ENCODE measurements at regions not wholly inside any gene's neighbourhood (a gene's known extent, or its start where the extent isn't known, plus 50 kb on each side); places are given as distances from the start of the nearest gene placed in this dataset.

DNA sequence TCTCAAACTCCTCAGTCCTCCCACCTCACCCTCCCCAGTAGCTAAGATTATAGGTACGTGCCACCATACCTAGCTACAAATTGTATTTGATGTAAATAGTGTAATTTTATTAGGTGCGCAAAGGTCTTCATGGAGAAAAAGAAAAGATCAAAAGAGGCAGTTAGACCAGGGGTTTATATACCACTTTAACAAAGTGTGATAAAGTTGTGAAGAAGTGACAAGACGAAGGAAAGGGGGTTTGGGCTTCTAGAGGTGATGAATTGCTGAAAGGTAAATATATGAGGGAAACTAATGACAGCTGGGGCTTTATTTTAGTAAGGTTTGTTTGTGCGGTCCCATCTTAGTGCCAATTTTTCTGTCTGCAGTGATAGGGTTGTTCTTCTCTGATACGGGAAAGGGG lies 105.3 kb downstream of the CD24 start:
- no peaks in the 10 kb centered on the region for H3K27me3 ChIP-seq (ENCODE audit: control insufficient read depth, insufficient read depth, low read length)
- FAIRE-seq, result no peak
- H3K36me3 ChIP-seq (ENCODE audit: control insufficient read depth in 2 of 3, insufficient read depth in 3 of 3, low read length in 3 of 3), result no peaks in the 10 kb centered on the region
- intact Hi-C loops (cut with DNase I), result no loop called here
- no peak overlapping the region for H3K4me3 ChIP-seq (ENCODE audit: low read length in 3 of 3)
- TF ChIP-seq CTCF (IDR thresholded peaks at IDR 0.05; ENCODE audit: borderline replicate concordance, extremely low read depth, insufficient read depth), result no peak
- no peak overlapping the region for H3K27ac ChIP-seq (ENCODE audit: low read depth in 2 of 2, low read length in 2 of 2)
- peaks cover 0 to 5% (median 4%) of the 10 kb centered on the region in 3 donors for H3K4me1 ChIP-seq (ENCODE audit: control insufficient read depth in 2 of 3, insufficient read depth in 2 of 3, low read depth in 1 of 3, low read length in 3 of 3)
- no peaks in the 10 kb centered on the region for H3K9me3 ChIP-seq (ENCODE audit: control insufficient read depth in 2 of 3, insufficient read depth in 1 of 3, low read length in 3 of 3)
- no peak for DNase-seq
- no peak overlapping the region for H3K9ac ChIP-seq (ENCODE audit: low read length in 3 of 3)

DNA sequence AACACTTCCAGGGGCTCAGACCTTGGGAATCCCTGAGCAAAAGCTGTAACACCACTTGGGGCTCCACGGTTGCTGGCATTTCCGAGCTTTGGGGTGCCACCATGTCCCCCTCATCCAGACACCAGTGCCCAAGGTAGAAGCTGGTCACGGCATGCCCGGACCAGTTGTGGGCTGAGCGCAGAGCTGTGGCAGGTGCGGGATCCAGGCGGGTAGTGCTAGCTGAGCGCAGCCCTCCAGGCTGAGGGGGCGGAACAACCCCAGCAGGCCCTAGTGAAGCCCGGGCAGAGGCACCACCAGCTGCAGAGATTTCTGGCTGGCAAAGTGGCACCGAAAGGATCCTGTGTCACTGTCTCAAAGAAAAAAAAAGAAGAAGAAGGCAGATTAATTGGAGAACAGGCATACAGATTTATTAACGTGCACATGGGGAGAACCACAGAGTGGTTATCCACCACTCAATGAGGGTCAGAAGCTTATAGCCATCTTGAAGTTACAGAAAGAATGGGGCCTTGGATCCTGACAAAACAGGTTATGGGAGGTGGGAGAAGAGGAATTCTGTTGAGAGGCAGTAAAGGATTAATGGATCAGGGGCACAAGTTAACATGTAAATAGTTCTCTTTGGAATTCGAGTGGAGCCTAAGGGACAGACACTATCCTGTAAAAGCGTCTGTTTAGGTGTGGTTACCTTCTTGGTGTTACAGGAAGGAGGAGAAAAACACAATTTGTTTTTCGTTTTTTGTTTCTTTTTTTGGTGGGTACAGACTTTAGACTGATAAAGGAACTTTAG lies 107.5 kb downstream of the CD24 start:
- DNase-seq, result peak in 1 of 5 donors; percentile 29
- FAIRE-seq, result no peak
- H3K9ac ChIP-seq (ENCODE audit: low read length in 3 of 3), result no peak overlapping the region
- no peaks in the 10 kb centered on the region for H3K9me3 ChIP-seq (ENCODE audit: control insufficient read depth in 2 of 3, insufficient read depth in 1 of 3, low read length in 3 of 3)
- no peak overlapping the region for H3K27ac ChIP-seq (ENCODE audit: low read depth in 2 of 2, low read length in 2 of 2)
- H3K4me3 ChIP-seq (ENCODE audit: low read length in 3 of 3), result no peak overlapping the region
- peaks cover 0 to 2% (median 0%) of the 10 kb centered on the region in 3 donors for H3K4me1 ChIP-seq (ENCODE audit: control insufficient read depth in 2 of 3, insufficient read depth in 2 of 3, low read depth in 1 of 3, low read length in 3 of 3)
- TF ChIP-seq CTCF (IDR thresholded peaks at IDR 0.05; ENCODE audit: borderline replicate concordance, extremely low read depth, insufficient read depth), result no peak
- intact Hi-C loops (cut with DNase I), result no loop called here
- H3K36me3 ChIP-seq (ENCODE audit: control insufficient read depth in 2 of 3, insufficient read depth in 3 of 3, low read length in 3 of 3), result no peaks in the 10 kb centered on the region
- no peaks in the 10 kb centered on the region for H3K27me3 ChIP-seq (ENCODE audit: control insufficient read depth, insufficient read depth, low read length)

GRCh38 chr6:106862858-106863257 lies 111.7 kb downstream of the CD24 start:
- no peak for TF ChIP-seq CTCF (IDR thresholded peaks at IDR 0.05; ENCODE audit: borderline replicate concordance, extremely low read depth, insufficient read depth)
- Histone ChIP-seq H3K27ac (ENCODE audit: low read depth in 2 of 2, low read length in 2 of 2) (no peak overlapping the region), H3K4me3 (ENCODE audit: low read length in 3 of 3) (no peak overlapping the region), H3K9me3 (ENCODE audit: control insufficient read depth in 2 of 3, insufficient read depth in 1 of 3, low read length in 3 of 3) (no peaks in the 10 kb centered on the region), H3K36me3 (ENCODE audit: control insufficient read depth in 2 of 3, insufficient read depth in 3 of 3, low read length in 3 of 3) (no peaks in the 10 kb centered on the region), H3K4me1 (ENCODE audit: control insufficient read depth in 2 of 3, insufficient read depth in 2 of 3, low read depth in 1 of 3, low read length in 3 of 3) (no peaks in the 10 kb centered on the region), H3K9ac (ENCODE audit: low read length in 3 of 3) (no peak overlapping the region), H3K27me3 (ENCODE audit: control insufficient read depth, insufficient read depth, low read length) (no peaks in the 10 kb centered on the region)
- no peak for DNase-seq
- FAIRE-seq, result no peak
- intact Hi-C loops (cut with DNase I), result no loop called here

All from kidney (tissue), 13 donors.